C4-2B (cell line): ENCODE measurements at regions not wholly inside any gene's neighbourhood (a gene's known extent, or its start where the extent isn't known, plus 50 kb on each side); places are given as distances from the start of the nearest gene placed in this dataset.

Experiments
- CTCF ChIP-seq: fragments of 450-650 bp; conservative IDR thresholded peaks from 2 replicates; pipeline ENCODE4 v1.5.1; 2017; ENCODE audit warnings: mild to moderate bottlenecking
- ZFX ChIP-seq: fragments of 450-650 bp; IDR thresholded peaks from 2 replicates; pipeline ENCODE4 v1.6.1; 2017

- no peak for TF ChIP-seq CTCF
- TF ChIP-seq ZFX, result no peak
These were observed 296.8 kb upstream of the ANKH start for GRCh38 chr5:15168358-15168757.
